ENCODE measurements at regions not wholly inside any gene's neighbourhood (a gene's known extent, or its start where the extent isn't known, plus 50 kb on each side); places are given as distances from the start of the nearest gene placed in this dataset.

- TF ChIP-seq CTCF (IDR thresholded peaks at IDR 0.05; ENCODE audit: control insufficient read depth, insufficient read depth, low read depth, low read length, missing control alignments) = no peak
- no peak overlapping the region for H3K4me3 ChIP-seq (ENCODE audit: control insufficient read depth, low read depth, low read length)
- no peak for DNase-seq (ENCODE audit: low read depth)
These were observed 108.2 kb downstream of the NBPF12 start for GRCh38 chr1:147046189-147046862.
